GM23248 (cell line): ENCODE measurements at regions not wholly inside any gene's neighbourhood (a gene's known extent, or its start where the extent isn't known, plus 50 kb on each side); places are given as distances from the start of the nearest gene placed in this dataset.

Experiments used
- EZH2 ChIP-seq: fragments of 200-600 bp; sonication (generic); IDR thresholded peaks from 2 replicates; pipeline ENCODE4 v1.6.1; 2018; ENCODE audit warnings: antibody characterized with exemption, mild to moderate bottlenecking; ENCODE audit not compliant: insufficient read depth, poor library complexity, severe bottlenecking
- EZH2phosphoT487 ChIP-seq: fragments of 200-600 bp; sonication (generic); IDR thresholded peaks from 2 replicates; pipeline ENCODE4 v1.6.1; 2018; ENCODE audit warnings: antibody characterized with exemption, moderate library complexity, mild to moderate bottlenecking, low read depth; ENCODE audit not compliant: insufficient read depth

- TF ChIP-seq EZH2phosphoT487 = no peak
- TF ChIP-seq EZH2 = no peak
These were observed 260.8 kb downstream of the CBLN2 start for GRCh38 chr18:72283148-72283925.
